BJ (cell line): ENCODE measurements at regions not wholly inside any gene's neighbourhood (a gene's known extent, or its start where the extent isn't known, plus 50 kb on each side); places are given as distances from the start of the nearest gene placed in this dataset.

Experiments
- CTCF ChIA-PET: fragments of 350-600 bp; formaldehyde crosslinking; extraction: SDS; loops from one replicate; lab custom pipeline; 2021; ENCODE audit warnings: antibody characterized with exemption, inconsistent platforms; lab: Yijun Ruan, JAX
- POLR2A ChIA-PET: fragments of 300-600 bp; sonication (Branson Sonifier 250); formaldehyde crosslinking; extraction: SDS; loops from one replicate; lab custom pipeline; 2021; ENCODE audit warnings: antibody characterized with exemption; lab: Charles Lee
- DNase-seq: peaks from one replicate; pipeline ENCODE4 v3.0.0-alpha.2; 2011; ENCODE audit warnings: low read depth
- H3K27me3 ChIP-seq: 2 replicates; pipeline ENCODE4 v1.6.0; 2011; ENCODE audit warnings: low read length; ENCODE audit not compliant: control insufficient read depth, insufficient read depth
- H3K36me3 ChIP-seq: 2 replicates; pipeline ENCODE4 v1.5.1; 2011; ENCODE audit warnings: low read length; ENCODE audit not compliant: control insufficient read depth, insufficient read depth
- H3K4me3 ChIP-seq: 2 replicates; pipeline ENCODE4 v1.5.1; 2011; ENCODE audit warnings: low read depth, mild to moderate bottlenecking, control low read depth, low read length
- CTCF ChIP-seq: IDR thresholded peaks from 2 replicates; pipeline ENCODE4 v1.5.1; 2011; ENCODE audit warnings: low read depth, mild to moderate bottlenecking, control low read depth, inconsistent platforms, low read length, moderate library complexity; ENCODE audit not compliant: insufficient read depth

- Histone ChIP-seq H3K36me3 (no peaks in the 10 kb centered on the region), H3K4me3 (no peak overlapping the region), H3K27me3 (no peaks in the 10 kb centered on the region)
- TF ChIP-seq CTCF: no peak
- ChIA-PET POLR2A (no interaction called here), CTCF (no interaction called here)
- no peak for DNase-seq
These were observed 708.1 kb downstream of the MRPL39 start for GRCh38 chr21:24899138-24899537.

DNA sequence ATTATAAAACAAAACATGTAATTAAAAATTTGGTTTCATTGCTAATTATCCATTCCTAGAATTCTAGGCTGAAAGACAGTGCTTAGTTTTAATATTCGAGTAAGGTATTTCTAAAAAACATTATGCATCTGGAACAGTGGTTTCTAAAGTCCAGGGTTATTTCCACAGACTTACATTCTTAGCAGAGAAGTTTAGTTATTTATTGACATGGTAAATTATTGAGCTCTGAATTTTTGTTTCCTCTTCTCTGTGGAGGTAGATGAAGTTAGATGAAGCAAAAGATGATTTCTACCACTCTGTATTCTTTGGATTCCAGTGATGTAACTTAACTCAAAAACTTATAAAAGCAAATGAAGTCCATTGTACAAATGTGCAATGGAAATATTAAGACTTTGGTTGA is 709.4 kb downstream of the MRPL39 start:
- no peaks in the 10 kb centered on the region for H3K27me3 ChIP-seq
- no peak for TF ChIP-seq CTCF
- ChIA-PET POLR2A (no interaction called here), CTCF (no interaction called here)
- no peak for DNase-seq
- no peaks in the 10 kb centered on the region for H3K36me3 ChIP-seq
- H3K4me3 ChIP-seq: no peak overlapping the region

DNA sequence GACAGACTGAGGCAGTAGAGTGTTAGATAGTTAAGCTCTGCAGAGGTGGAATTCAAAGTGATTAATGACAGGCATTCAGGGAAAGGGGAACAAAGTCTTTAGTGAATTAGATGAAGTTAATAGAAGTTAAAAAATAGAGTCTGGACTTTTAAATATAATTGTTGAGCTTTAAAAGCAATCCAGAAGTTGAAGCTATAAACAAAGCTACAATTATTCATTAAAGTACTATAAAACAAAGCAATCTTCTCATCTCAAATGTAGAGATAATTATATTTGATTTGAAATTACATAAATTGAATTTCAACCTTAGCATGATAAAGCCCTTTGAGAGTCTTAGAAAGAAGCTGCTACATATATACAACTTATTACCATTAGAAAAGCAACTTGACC is 710.6 kb downstream of the MRPL39 start:
- ChIA-PET POLR2A (no interaction called here), CTCF (no interaction called here)
- Histone ChIP-seq H3K27me3 (no peaks in the 10 kb centered on the region), H3K36me3 (no peaks in the 10 kb centered on the region), H3K4me3 (no peak overlapping the region)
- TF ChIP-seq CTCF: no peak
- no peak for DNase-seq

DNA sequence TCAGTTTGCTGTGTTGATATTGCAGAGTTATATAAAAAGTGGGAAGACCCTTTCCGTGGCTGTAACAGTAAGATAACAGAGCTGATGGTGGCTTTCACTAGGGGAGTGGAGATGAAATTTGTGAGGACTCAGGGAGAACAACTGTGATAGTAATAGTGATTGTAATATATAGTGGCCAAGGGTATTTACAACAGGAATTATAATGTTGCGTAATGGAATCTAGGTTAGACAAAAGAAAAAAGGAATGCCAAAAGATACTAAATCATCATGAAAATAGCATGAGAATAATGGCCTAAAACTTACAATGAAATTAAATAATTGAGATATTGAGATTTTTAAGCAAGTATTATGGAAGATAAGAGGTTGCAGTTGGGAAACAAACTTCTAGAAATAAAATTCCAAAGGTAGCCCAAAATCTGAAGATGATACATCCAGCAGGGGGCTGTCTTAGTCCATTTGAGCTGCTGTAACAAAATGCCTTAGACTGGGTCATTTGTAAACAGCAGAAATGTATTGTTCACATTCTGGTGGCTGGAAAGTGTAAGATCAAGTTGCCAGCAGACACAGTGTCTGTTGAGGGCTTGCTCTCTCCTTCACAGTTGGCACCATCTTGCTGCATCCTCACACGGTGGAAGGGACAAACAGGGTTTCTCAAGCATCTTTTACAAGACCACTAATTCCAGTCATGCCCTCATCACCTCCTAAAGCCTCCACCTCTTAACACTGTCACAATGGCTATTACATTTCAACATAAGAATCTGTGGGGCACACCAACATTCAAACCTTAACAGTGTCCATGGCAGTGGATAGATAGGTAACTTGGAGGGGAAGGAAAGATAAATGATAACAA is 711.2 kb downstream of the MRPL39 start:
- Histone ChIP-seq H3K27me3 (no peaks in the 10 kb centered on the region), H3K36me3 (no peaks in the 10 kb centered on the region), H3K4me3 (no peak overlapping the region)
- ChIA-PET POLR2A (no interaction called here), CTCF (no interaction called here)
- no peak for DNase-seq
- no peak for TF ChIP-seq CTCF

- CTCF ChIA-PET: no interaction called here
These were observed 713.0 kb downstream of the MRPL39 start for GRCh38 chr21:24894324-24894723.

More at GRCh38 chr21:24894324-24894723, 713.0 kb downstream of the MRPL39 start:
- H3K27me3 ChIP-seq: no peaks in the 10 kb centered on the region
- H3K4me3 ChIP-seq: no peak overlapping the region
- DNase-seq: no peak
- no peaks in the 10 kb centered on the region for H3K36me3 ChIP-seq
- POLR2A ChIA-PET: no interaction called here
- TF ChIP-seq CTCF: no peak
